NCI-H2196 treated with DMSO at 0.1 percent for 48 hours (cell line): ENCODE measurements at regions not wholly inside any gene's neighbourhood (a gene's known extent, or its start where the extent isn't known, plus 50 kb on each side); places are given as distances from the start of the nearest gene placed in this dataset.
"Not testable (repeated sequence)": the region's sequence is repeated elsewhere in the genome, so short reads cannot be mapped to it uniquely, and the experiment has no call there.

Experiments used
- DNase-seq: peaks from one replicate; lab custom pipeline; 2025; ENCODE audit not compliant: unreplicated experiment; lab: John Stamatoyannopoulos, UW

GRCh38 chr2:58387701-58388100 lies 146.6 kb upstream of the FANCL start:
- no peak for DNase-seq

GRCh38 chr2:58386904-58387303 lies 145.8 kb upstream of the FANCL start:
- not testable (repeated sequence) for DNase-seq

- DNase-seq = no peak
Measured at GRCh38 chr2:58378152-58378551, 137.0 kb upstream of the FANCL start.

GRCh38 chr2:58377181-58377580 lies 136.1 kb upstream of the FANCL start:
- DNase-seq = no peak

GRCh38 chr2:58376592-58376991 lies 135.5 kb upstream of the FANCL start:
- no peak for DNase-seq

- no peak for DNase-seq
Measured at GRCh38 chr2:58369594-58369993, 128.5 kb upstream of the FANCL start.

- DNase-seq = no peak
Measured at GRCh38 chr2:58364098-58364497, 123.0 kb upstream of the FANCL start.

GRCh38 chr2:58358026-58358425 lies 116.9 kb upstream of the FANCL start:
- DNase-seq = no peak

- no peak for DNase-seq
Measured at GRCh38 chr2:58357521-58357920, 116.4 kb upstream of the FANCL start.

GRCh38 chr2:58354230-58354629 lies 113.1 kb upstream of the FANCL start:
- no peak for DNase-seq

- no peak for DNase-seq
Measured at GRCh38 chr2:58350484-58350883, 109.4 kb upstream of the FANCL start.

GRCh38 chr2:58347810-58348209 lies 106.7 kb upstream of the FANCL start:
- DNase-seq = no peak

GRCh38 chr2:58341047-58341446 lies 99.9 kb upstream of the FANCL start:
- no peak for DNase-seq

GRCh38 chr2:58339548-58340243 lies 98.6 kb upstream of the FANCL start:
- DNase-seq = no peak

GRCh38 chr2:58336416-58336815 lies 95.3 kb upstream of the FANCL start:
- DNase-seq = no peak

- no peak for DNase-seq
Measured at GRCh38 chr2:58334414-58334813, 93.3 kb upstream of the FANCL start.

- not testable (repeated sequence) for DNase-seq
Measured at GRCh38 chr2:58325296-58325895, 84.3 kb upstream of the FANCL start.

- DNase-seq = no peak
Measured at GRCh38 chr2:58319481-58319880, 78.4 kb upstream of the FANCL start.

- not testable (repeated sequence) for DNase-seq
Measured at GRCh38 chr2:58318949-58319348, 77.8 kb upstream of the FANCL start.

- no peak for DNase-seq
Measured at GRCh38 chr2:58313926-58314325, 72.8 kb upstream of the FANCL start.

- no peak for DNase-seq
Measured at GRCh38 chr2:58308435-58308834, 67.3 kb upstream of the FANCL start.

- DNase-seq = no peak
Measured at GRCh38 chr2:58304843-58305242, 63.7 kb upstream of the FANCL start.

GRCh38 chr2:58299123-58299522 lies 58.0 kb upstream of the FANCL start:
- no peak for DNase-seq
